Nephron (organoid): ENCODE measurements at regions not wholly inside any gene's neighbourhood (a gene's known extent, or its start where the extent isn't known, plus 50 kb on each side); places are given as distances from the start of the nearest gene placed in this dataset.

Experiments
- H3K27ac Mint-ChIP-seq, 3 experiments: 2 replicates each; pipeline ENCODE4 v1.8.0; 2020; ENCODE audit warnings: mixed read lengths in 3 of 3, mild to moderate bottlenecking in 2 of 3, moderate library complexity in 1 of 3
- H3K27me3 Mint-ChIP-seq: 2 replicates; pipeline ENCODE4 v1.8.0; 2021; ENCODE audit warnings: low read depth, mild to moderate bottlenecking, moderate library complexity, mixed read lengths
- H3K36me3 Mint-ChIP-seq: 2 replicates; pipeline ENCODE4 v1.8.0; 2020; ENCODE audit warnings: low read depth, mixed read lengths
- H3K4me1 Mint-ChIP-seq: 2 replicates; pipeline ENCODE4 v1.8.0; 2020; ENCODE audit warnings: mixed read lengths
- H3K4me3 Mint-ChIP-seq, 3 experiments: 2 replicates each; pipeline ENCODE4 v1.8.0; 2020; ENCODE audit warnings: mild to moderate bottlenecking in 3 of 3, mixed read lengths in 3 of 3, moderate library complexity in 2 of 3
- H3K9me3 Mint-ChIP-seq: 2 replicates; pipeline ENCODE4 v1.8.0; 2020; ENCODE audit warnings: mixed read lengths
- CTCF ChIP-seq, 3 experiments: fragments of 200-600 bp; sonication (generic); IDR thresholded peaks; one replicate each; pipeline ENCODE4 v1.5.0; 2021; ENCODE audit warnings: antibody characterized with exemption in 3 of 3; ENCODE audit not compliant: unreplicated experiment in 3 of 3

- TF ChIP-seq CTCF (IDR thresholded peaks at IDR 0.05; ENCODE audit: unreplicated experiment in 3 of 3): no peak
- Mint-ChIP-seq H3K4me3 (no peak overlapping the region), H3K27me3 (no peaks in the 10 kb centered on the region), H3K4me1 (no peaks in the 10 kb centered on the region), H3K36me3 (no peaks in the 10 kb centered on the region), H3K9me3 (peaks cover 13% of the 10 kb centered on the region), H3K27ac (no peak overlapping the region)
Measured at GRCh38 chr14:40318211-40318719, 886.0 kb upstream of the FBXO33 start.

GRCh38 chr14:40317690-40318089, 885.5 kb upstream of the FBXO33 start:
- no peak overlapping the region for H3K27ac Mint-ChIP-seq
- no peak overlapping the region for H3K4me3 Mint-ChIP-seq
- no peaks in the 10 kb centered on the region for H3K36me3 Mint-ChIP-seq
- no peaks in the 10 kb centered on the region for H3K4me1 Mint-ChIP-seq
- no peaks in the 10 kb centered on the region for H3K27me3 Mint-ChIP-seq
- TF ChIP-seq CTCF (IDR thresholded peaks at IDR 0.05; ENCODE audit: unreplicated experiment in 3 of 3): no peak
- H3K9me3 Mint-ChIP-seq: peaks cover 13% of the 10 kb centered on the region

- Mint-ChIP-seq H3K36me3 (no peaks in the 10 kb centered on the region), H3K9me3 (no peaks in the 10 kb centered on the region), H3K4me3 (no peak overlapping the region), H3K27ac (no peak overlapping the region), H3K4me1 (peaks cover 4% of the 10 kb centered on the region), H3K27me3 (no peaks in the 10 kb centered on the region)
- TF ChIP-seq CTCF (IDR thresholded peaks at IDR 0.05; ENCODE audit: unreplicated experiment in 3 of 3): no peak
Measured at GRCh38 chr14:40312296-40312695, 880.1 kb upstream of the FBXO33 start.

- Mint-ChIP-seq H3K9me3 (no peaks in the 10 kb centered on the region), H3K4me1 (peaks cover 4% of the 10 kb centered on the region), H3K36me3 (no peaks in the 10 kb centered on the region), H3K27ac (no peak overlapping the region), H3K27me3 (no peaks in the 10 kb centered on the region), H3K4me3 (no peak overlapping the region)
- TF ChIP-seq CTCF (IDR thresholded peaks at IDR 0.05; ENCODE audit: unreplicated experiment in 3 of 3): no peak
Measured at GRCh38 chr14:40309124-40309523, 876.9 kb upstream of the FBXO33 start.

- Mint-ChIP-seq H3K36me3 (no peaks in the 10 kb centered on the region), H3K27ac (no peak overlapping the region), H3K4me3 (no peak overlapping the region), H3K4me1 (peaks cover 4% of the 10 kb centered on the region), H3K9me3 (no peaks in the 10 kb centered on the region), H3K27me3 (no peaks in the 10 kb centered on the region)
- TF ChIP-seq CTCF (IDR thresholded peaks at IDR 0.05; ENCODE audit: unreplicated experiment in 3 of 3): no peak
Measured at GRCh38 chr14:40308240-40308639, 876.0 kb upstream of the FBXO33 start.

- no peak overlapping the region for H3K27ac Mint-ChIP-seq
- no peak for TF ChIP-seq CTCF (IDR thresholded peaks at IDR 0.05; ENCODE audit: unreplicated experiment in 3 of 3)
- H3K36me3 Mint-ChIP-seq: no peaks in the 10 kb centered on the region
- peaks cover 11% of the 10 kb centered on the region for H3K9me3 Mint-ChIP-seq
- no peak overlapping the region for H3K4me3 Mint-ChIP-seq
- H3K4me1 Mint-ChIP-seq: no peaks in the 10 kb centered on the region
- H3K27me3 Mint-ChIP-seq: no peaks in the 10 kb centered on the region
Measured at GRCh38 chr14:40296821-40297220, 864.6 kb upstream of the FBXO33 start.
